ENCODE measurements at regions not wholly inside any gene's neighbourhood (a gene's known extent, or its start where the extent isn't known, plus 50 kb on each side); places are given as distances from the start of the nearest gene placed in this dataset.

DNA sequence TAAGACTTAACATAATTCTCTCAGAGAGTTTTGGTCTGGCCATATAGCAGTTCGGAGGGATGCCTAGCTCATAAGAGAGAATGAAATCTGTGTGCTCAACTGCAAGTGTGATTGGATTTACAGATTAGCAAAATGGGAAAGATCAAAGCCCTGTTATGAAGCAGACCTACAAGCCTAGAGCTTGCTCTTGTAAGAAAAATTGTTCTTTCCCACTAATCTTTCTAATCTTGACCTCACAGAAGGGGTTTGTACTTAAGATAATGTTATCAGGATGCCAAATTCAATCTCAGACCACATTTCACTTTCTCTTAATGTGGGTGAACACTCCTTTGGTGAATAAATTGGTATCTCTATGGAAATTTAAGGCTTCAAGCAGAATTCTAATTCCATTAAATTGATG lies 267.2 kb downstream of the RAB38 start:
- no peak overlapping the region for H2AFZ ChIP-seq (ENCODE audit: low read length)

GRCh38 chr11:87903345-87903744 lies 271.9 kb downstream of the RAB38 start:
- H3K27ac ChIP-seq (ENCODE audit: insufficient read depth, low read length): no peak overlapping the region
- TF ChIP-seq CTCF (conservative IDR thresholded peaks at IDR 0.05 in 1 of 2, IDR thresholded peaks at IDR 0.05 in 1 of 2; ENCODE audit: low read depth in 1 of 2, low read length in 2 of 2) (no peak), EZH2 (IDR thresholded peaks at IDR 0.05; ENCODE audit: low read length, missing control alignments) (no peak)
- H3K4me2 ChIP-seq (ENCODE audit: extremely low read depth, insufficient read depth, low read length): no peak overlapping the region
- H3K4me3 ChIP-seq (replicated peaks in 1 of 4; ENCODE audit: control extremely low read depth in 1 of 4, insufficient read depth in 1 of 4, low read depth in 3 of 4, low read length in 4 of 4): no peak overlapping the region
- no peaks in the 10 kb centered on the region for H3K79me2 ChIP-seq (ENCODE audit: control insufficient read depth, insufficient read depth, low read length)
- H3K36me3 ChIP-seq (ENCODE audit: control insufficient read depth, insufficient read depth, low read length): no peaks in the 10 kb centered on the region
- H3K9me3 ChIP-seq (ENCODE audit: control insufficient read depth, insufficient read depth, low read depth, low read length): no peaks in the 10 kb centered on the region
- H3K27me3 ChIP-seq (ENCODE audit: control insufficient read depth, insufficient read depth, low read length): no peaks in the 10 kb centered on the region
- no peaks in the 10 kb centered on the region for H3K4me1 ChIP-seq (ENCODE audit: control insufficient read depth, extremely low read depth, insufficient read depth, low read length)
- no peak overlapping the region for H2AFZ ChIP-seq (ENCODE audit: low read length)
- no peak overlapping the region for H3K9ac ChIP-seq (ENCODE audit: insufficient read depth, low read length)
- no peaks in the 10 kb centered on the region for H4K20me1 ChIP-seq (ENCODE audit: control insufficient read depth, extremely low read depth, insufficient read depth, low read length)
- DNase-seq (ENCODE audit: low read depth in 2 of 2): no peak

More for the DNA sequence above, 267.2 kb downstream of the RAB38 start:
- Histone ChIP-seq H3K27me3 (ENCODE audit: control insufficient read depth, insufficient read depth, low read length) (no peaks in the 10 kb centered on the region), H3K79me2 (ENCODE audit: control insufficient read depth, insufficient read depth, low read length) (no peaks in the 10 kb centered on the region), H3K9me3 (ENCODE audit: control insufficient read depth, insufficient read depth, low read depth, low read length) (no peaks in the 10 kb centered on the region), H3K4me2 (ENCODE audit: extremely low read depth, insufficient read depth, low read length) (no peak overlapping the region), H3K27ac (ENCODE audit: insufficient read depth, low read length) (no peak overlapping the region), H4K20me1 (ENCODE audit: control insufficient read depth, extremely low read depth, insufficient read depth, low read length) (no peaks in the 10 kb centered on the region), H3K9ac (ENCODE audit: insufficient read depth, low read length) (no peak overlapping the region), H3K36me3 (ENCODE audit: control insufficient read depth, insufficient read depth, low read length) (no peaks in the 10 kb centered on the region), H3K4me3 (replicated peaks in 1 of 4; ENCODE audit: control extremely low read depth in 1 of 4, insufficient read depth in 1 of 4, low read depth in 3 of 4, low read length in 4 of 4) (no peak overlapping the region), H3K4me1 (ENCODE audit: control insufficient read depth, extremely low read depth, insufficient read depth, low read length) (no peaks in the 10 kb centered on the region)
- no peak for DNase-seq (ENCODE audit: low read depth in 2 of 2)
- TF ChIP-seq CTCF (conservative IDR thresholded peaks at IDR 0.05 in 1 of 2, IDR thresholded peaks at IDR 0.05 in 1 of 2; ENCODE audit: low read depth in 1 of 2, low read length in 2 of 2) (no peak), EZH2 (IDR thresholded peaks at IDR 0.05; ENCODE audit: low read length, missing control alignments) (no peak)

GRCh38 chr11:87901341-87901740 lies 273.9 kb downstream of the RAB38 start:
- Histone ChIP-seq H2AFZ (ENCODE audit: low read length) (no peak overlapping the region), H3K36me3 (ENCODE audit: control insufficient read depth, insufficient read depth, low read length) (no peaks in the 10 kb centered on the region), H3K27ac (ENCODE audit: insufficient read depth, low read length) (no peak overlapping the region), H3K4me1 (ENCODE audit: control insufficient read depth, extremely low read depth, insufficient read depth, low read length) (no peaks in the 10 kb centered on the region), H3K9ac (ENCODE audit: insufficient read depth, low read length) (no peak overlapping the region), H4K20me1 (ENCODE audit: control insufficient read depth, extremely low read depth, insufficient read depth, low read length) (no peaks in the 10 kb centered on the region), H3K4me3 (replicated peaks in 1 of 4; ENCODE audit: control extremely low read depth in 1 of 4, insufficient read depth in 1 of 4, low read depth in 3 of 4, low read length in 4 of 4) (no peak overlapping the region), H3K79me2 (ENCODE audit: control insufficient read depth, insufficient read depth, low read length) (no peaks in the 10 kb centered on the region), H3K27me3 (ENCODE audit: control insufficient read depth, insufficient read depth, low read length) (no peaks in the 10 kb centered on the region), H3K9me3 (ENCODE audit: control insufficient read depth, insufficient read depth, low read depth, low read length) (no peaks in the 10 kb centered on the region), H3K4me2 (ENCODE audit: extremely low read depth, insufficient read depth, low read length) (no peak overlapping the region)
- DNase-seq (ENCODE audit: low read depth in 2 of 2): no peak
- TF ChIP-seq CTCF (conservative IDR thresholded peaks at IDR 0.05 in 1 of 2, IDR thresholded peaks at IDR 0.05 in 1 of 2; ENCODE audit: low read depth in 1 of 2, low read length in 2 of 2) (no peak), EZH2 (IDR thresholded peaks at IDR 0.05; ENCODE audit: low read length, missing control alignments) (no peak)
